Fibroblast of pulmonary artery (primary cell): ENCODE measurements at regions not wholly inside any gene's neighbourhood (a gene's known extent, or its start where the extent isn't known, plus 50 kb on each side); places are given as distances from the start of the nearest gene placed in this dataset.
"Not testable (repeated sequence)": the region's sequence is repeated elsewhere in the genome, so short reads cannot be mapped to it uniquely, and the experiment has no call there.

Experiments used
- DNase-seq: peaks from one replicate; pipeline ENCODE4 v3.0.0-alpha.2; 2010; ENCODE audit warnings: low read depth
- H3K4me3 ChIP-seq: replicated peaks from 2 replicates; pipeline ENCODE4 v1.5.1; 2011; ENCODE audit warnings: low read depth, mild to moderate bottlenecking, control low read depth, low read length, moderate library complexity
- TF ChIP-seq, protein P1 (sequence below): IDR thresholded peaks from 2 replicates; pipeline ENCODE4 v1.5.1; 2011; ENCODE audit warnings: mild to moderate bottlenecking, control low read depth, low read length, inconsistent platforms; ENCODE audit errors: missing control alignments

- no peak for DNase-seq
- no peak overlapping the region for H3K4me3 ChIP-seq
- TF ChIP-seq, protein P1, sequence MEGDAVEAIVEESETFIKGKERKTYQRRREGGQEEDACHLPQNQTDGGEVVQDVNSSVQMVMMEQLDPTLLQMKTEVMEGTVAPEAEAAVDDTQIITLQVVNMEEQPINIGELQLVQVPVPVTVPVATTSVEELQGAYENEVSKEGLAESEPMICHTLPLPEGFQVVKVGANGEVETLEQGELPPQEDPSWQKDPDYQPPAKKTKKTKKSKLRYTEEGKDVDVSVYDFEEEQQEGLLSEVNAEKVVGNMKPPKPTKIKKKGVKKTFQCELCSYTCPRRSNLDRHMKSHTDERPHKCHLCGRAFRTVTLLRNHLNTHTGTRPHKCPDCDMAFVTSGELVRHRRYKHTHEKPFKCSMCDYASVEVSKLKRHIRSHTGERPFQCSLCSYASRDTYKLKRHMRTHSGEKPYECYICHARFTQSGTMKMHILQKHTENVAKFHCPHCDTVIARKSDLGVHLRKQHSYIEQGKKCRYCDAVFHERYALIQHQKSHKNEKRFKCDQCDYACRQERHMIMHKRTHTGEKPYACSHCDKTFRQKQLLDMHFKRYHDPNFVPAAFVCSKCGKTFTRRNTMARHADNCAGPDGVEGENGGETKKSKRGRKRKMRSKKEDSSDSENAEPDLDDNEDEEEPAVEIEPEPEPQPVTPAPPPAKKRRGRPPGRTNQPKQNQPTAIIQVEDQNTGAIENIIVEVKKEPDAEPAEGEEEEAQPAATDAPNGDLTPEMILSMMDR = no peak
Observed at GRCh38 chr2:239596253-239596652, 195.4 kb upstream of the HDAC4 start.

- TF ChIP-seq, protein P1 = no peak
- H3K4me3 ChIP-seq = no peak overlapping the region
- no peak for DNase-seq
Observed at GRCh38 chr2:239595726-239596125, 194.9 kb upstream of the HDAC4 start.

GRCh38 chr2:239594772-239595608, 194.2 kb upstream of the HDAC4 start:
- DNase-seq = no peak
- no peak overlapping the region for H3K4me3 ChIP-seq
- TF ChIP-seq, protein P1 = no peak

DNA sequence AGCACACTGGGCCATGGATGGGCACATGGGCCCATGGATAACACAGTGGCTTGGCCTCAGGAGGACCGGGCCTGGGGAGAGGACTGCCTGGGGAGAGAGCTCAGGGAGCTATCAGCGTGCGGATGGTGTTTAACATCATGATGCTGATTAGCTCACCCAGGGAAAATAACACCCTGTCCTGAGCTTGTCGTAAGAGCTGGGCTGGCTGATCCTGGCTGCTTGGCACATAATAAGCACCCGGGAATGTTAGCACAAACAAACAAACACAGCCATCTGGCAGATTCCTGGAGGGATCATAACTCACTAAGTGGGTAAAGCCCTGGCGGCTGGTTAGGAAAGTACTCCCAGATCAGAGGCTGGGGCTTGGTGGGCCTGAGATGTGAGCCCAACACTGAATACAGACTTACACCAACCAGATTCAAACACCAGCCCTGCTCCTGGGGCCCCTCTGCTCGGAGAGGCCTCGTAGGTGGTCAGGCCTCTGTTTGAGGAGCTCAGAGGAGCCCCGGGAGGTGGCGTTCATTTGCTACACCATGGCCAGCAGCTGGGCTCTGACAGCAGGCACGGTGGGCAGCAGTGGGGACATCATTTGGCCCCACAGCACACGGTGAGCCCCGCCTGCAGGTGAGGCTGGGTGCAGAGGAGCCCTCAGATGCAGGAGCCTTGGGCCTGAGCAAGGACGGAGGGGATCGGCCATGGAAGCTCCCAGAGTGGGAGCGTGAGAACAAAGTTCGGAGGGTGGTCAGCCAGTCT, 193.4 kb upstream of the HDAC4 start:
- no peak for DNase-seq
- TF ChIP-seq, protein P1 = no peak
- no peak overlapping the region for H3K4me3 ChIP-seq

DNA sequence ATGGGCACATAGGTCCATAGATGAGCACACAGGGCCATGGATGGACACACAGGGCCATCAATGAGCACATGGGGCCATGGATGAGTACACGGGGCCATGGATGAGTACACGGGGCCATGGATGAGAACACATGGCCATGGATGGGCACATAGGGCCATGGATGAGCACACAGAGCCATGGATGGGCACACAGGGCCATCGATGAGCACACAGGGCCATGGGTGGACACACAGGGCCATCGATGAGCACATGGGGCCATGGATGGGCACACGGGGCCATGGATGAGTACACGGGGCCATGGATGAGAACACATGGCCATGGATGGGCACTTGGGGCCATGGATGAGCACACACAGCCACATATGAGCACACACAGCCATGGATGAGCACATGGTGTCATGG, 192.6 kb upstream of the HDAC4 start:
- H3K4me3 ChIP-seq = no peak overlapping the region
- DNase-seq = no peak
- TF ChIP-seq, protein P1 = no peak

DNA sequence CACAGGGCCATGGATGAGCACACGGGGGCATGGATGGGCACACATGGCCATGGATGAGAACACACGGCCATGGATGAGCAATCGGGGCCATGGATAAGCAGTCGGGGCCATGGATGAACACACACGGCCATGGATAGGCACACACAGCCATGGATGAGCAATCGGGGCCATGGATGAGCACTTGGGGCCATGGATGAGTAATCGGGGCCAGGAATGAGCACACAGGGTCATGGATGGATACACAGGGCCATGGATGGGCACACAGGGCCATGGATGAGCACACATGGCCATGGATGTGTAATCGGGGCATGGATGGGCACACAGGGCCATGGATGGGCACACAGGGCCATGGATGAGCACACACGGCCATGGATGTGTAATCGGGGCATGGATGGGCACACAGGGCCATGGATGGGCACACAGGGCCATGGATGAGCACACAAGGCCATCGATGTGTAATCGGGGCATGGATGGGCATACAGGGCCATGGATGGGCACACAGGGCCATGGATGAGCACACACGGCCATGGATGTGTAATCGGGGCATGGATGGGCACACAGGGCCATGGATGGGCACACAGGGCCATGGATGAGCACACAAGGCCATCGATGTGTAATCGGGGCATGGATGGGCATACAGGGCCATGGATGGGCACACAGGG, 191.9 kb upstream of the HDAC4 start:
- H3K4me3 ChIP-seq, DNase-seq: not testable (repeated sequence)
